A673 (cell line): ENCODE measurements at regions not wholly inside any gene's neighbourhood (a gene's known extent, or its start where the extent isn't known, plus 50 kb on each side); places are given as distances from the start of the nearest gene placed in this dataset.

ENCODE experiments used
- BruUV-seq: library from RNA; stranded (reverse); fragments of 400-500 nt; replicated peaks from 2 replicates; lab custom pipeline; 2021; lab: Mats Ljungman, UMichigan
- CTCF ChIA-PET: fragments of 300-600 bp; sonication (Branson Sonifier 250); formaldehyde crosslinking; loops from one replicate; lab custom pipeline; 2022; ENCODE audit warnings: antibody characterized with exemption; lab: Charles Lee
- POLR2A ChIA-PET: fragments of 300-600 bp; sonication (Branson Sonifier 250); formaldehyde crosslinking; loops from one replicate; lab custom pipeline; 2022; ENCODE audit warnings: antibody characterized with exemption; ENCODE audit not compliant: low non-redundant PET; lab: Charles Lee
- DNase-seq: peaks from one replicate; pipeline ENCODE4 v3.0.0-alpha.2; 2015; ENCODE audit warnings: low spot score
- H3K27ac ChIP-seq: fragments of 200-600 bp; sonication (generic); 2 replicates; pipeline ENCODE4 v1.5.1; 2016; ENCODE audit warnings: mixed run types, low read depth, mild to moderate bottlenecking, mixed read lengths, antibody characterized with exemption, low read length; ENCODE audit not compliant: poor library complexity, severe bottlenecking
- H3K27me3 ChIP-seq: fragments of 200-600 bp; sonication (generic); replicated peaks from 2 replicates; pipeline ENCODE4 v1.6.1; 2017; ENCODE audit warnings: mixed run types, low read depth, mild to moderate bottlenecking, mixed read lengths, antibody characterized with exemption, low read length; ENCODE audit not compliant: insufficient read depth, poor library complexity
- H3K36me3 ChIP-seq: fragments of 200-600 bp; sonication (generic); 2 replicates; pipeline ENCODE4 v1.6.1; 2016; ENCODE audit warnings: mixed run types, mild to moderate bottlenecking, mixed read lengths, antibody characterized with exemption, low read length; ENCODE audit not compliant: insufficient read depth, poor library complexity, severe bottlenecking
- H3K4me1 ChIP-seq: fragments of 200-600 bp; sonication (generic); 2 replicates; pipeline ENCODE4 v1.6.1; 2017; ENCODE audit warnings: mixed run types, mild to moderate bottlenecking, mixed read lengths, antibody characterized with exemption, low read length; ENCODE audit not compliant: insufficient read depth, poor library complexity, severe bottlenecking
- H3K4me3 ChIP-seq: fragments of 200-600 bp; sonication (generic); 2 replicates; pipeline ENCODE4 v1.5.1; 2016; ENCODE audit warnings: low read depth, mixed run types, mild to moderate bottlenecking, mixed read lengths, low read length; ENCODE audit not compliant: poor library complexity, severe bottlenecking
- H3K9me3 ChIP-seq: fragments of 200-600 bp; sonication (generic); 2 replicates; pipeline ENCODE4 v1.6.1; 2016; ENCODE audit warnings: mixed run types, low read depth, mild to moderate bottlenecking, mixed read lengths, antibody characterized with exemption, low read length; ENCODE audit not compliant: poor library complexity, severe bottlenecking
- EZH2 ChIP-seq: fragments of 200-600 bp; sonication (generic); IDR thresholded peaks from 2 replicates; pipeline ENCODE4 v1.6.1; 2017; ENCODE audit warnings: borderline replicate concordance, low read depth, mild to moderate bottlenecking, mixed read lengths, antibody characterized with exemption, low read length; ENCODE audit not compliant: poor library complexity, severe bottlenecking
- intact Hi-C: fragments of 100-400 bp; cut with micrococcal nuclease; formaldehyde crosslinking; loops from one replicate; pipeline ENCODE4 v1.10.0; 2022; ENCODE audit not compliant: unreplicated experiment
- TF ChIP-seq, protein P1 (sequence below): fragments of 300-800, 200-600 bp; sonication (generic); conservative IDR thresholded peaks from 2 replicates; pipeline ENCODE4 v1.5.1; 2017; ENCODE audit warnings: low read depth, mild to moderate bottlenecking, antibody characterized with exemption, low read length, moderate library complexity, mixed read lengths

DNA sequence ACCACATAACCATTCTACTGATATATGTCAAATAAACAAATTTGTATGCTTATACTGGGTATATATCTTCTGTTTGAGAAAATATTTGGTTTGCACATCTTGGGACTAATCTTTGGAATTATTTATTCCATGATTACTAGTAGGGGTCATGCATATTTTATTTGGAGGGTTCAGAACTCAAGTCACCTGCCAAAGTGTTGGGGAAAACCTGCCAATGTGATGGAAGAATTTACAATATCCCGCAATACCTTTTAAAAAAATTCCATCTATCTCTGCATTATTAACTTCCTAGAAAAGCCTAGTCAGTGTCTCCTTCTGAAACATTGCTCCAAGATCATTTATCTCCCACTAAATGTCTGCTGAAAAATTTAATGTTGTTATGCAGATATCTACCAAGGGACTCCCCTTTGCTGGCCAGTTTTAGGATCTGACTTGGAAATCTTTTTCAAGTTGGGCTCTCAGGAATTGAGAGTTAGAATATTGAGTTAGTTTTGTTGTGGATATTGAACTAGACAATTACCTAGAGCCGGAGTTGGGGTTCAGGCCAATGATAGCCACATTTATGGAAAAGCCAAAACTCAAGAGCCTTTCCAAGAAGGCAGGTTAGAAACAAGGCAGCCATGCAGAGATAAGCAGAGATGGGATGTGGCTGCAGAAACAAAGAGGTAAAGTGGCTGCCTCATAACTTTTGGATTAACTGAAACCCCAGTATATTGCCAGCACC lies 425.2 kb downstream of the ADAMTS20 start:
- TF ChIP-seq, protein P1, sequence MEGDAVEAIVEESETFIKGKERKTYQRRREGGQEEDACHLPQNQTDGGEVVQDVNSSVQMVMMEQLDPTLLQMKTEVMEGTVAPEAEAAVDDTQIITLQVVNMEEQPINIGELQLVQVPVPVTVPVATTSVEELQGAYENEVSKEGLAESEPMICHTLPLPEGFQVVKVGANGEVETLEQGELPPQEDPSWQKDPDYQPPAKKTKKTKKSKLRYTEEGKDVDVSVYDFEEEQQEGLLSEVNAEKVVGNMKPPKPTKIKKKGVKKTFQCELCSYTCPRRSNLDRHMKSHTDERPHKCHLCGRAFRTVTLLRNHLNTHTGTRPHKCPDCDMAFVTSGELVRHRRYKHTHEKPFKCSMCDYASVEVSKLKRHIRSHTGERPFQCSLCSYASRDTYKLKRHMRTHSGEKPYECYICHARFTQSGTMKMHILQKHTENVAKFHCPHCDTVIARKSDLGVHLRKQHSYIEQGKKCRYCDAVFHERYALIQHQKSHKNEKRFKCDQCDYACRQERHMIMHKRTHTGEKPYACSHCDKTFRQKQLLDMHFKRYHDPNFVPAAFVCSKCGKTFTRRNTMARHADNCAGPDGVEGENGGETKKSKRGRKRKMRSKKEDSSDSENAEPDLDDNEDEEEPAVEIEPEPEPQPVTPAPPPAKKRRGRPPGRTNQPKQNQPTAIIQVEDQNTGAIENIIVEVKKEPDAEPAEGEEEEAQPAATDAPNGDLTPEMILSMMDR, result no peak
- no peak for TF ChIP-seq EZH2
- no TSS peak for BruUV-seq
- H3K36me3 ChIP-seq, result no peaks in the 10 kb centered on the region
- intact Hi-C loops, result no loop called here
- no peak for DNase-seq
- H3K9me3 ChIP-seq, result no peaks in the 10 kb centered on the region
- H3K4me1 ChIP-seq, result no peaks in the 10 kb centered on the region
- no peak overlapping the region for H3K27ac ChIP-seq
- ChIA-PET CTCF (no interaction called here), POLR2A (no interaction called here)
- H3K4me3 ChIP-seq, result no peak overlapping the region
- no peaks in the 10 kb centered on the region for H3K27me3 ChIP-seq

DNA sequence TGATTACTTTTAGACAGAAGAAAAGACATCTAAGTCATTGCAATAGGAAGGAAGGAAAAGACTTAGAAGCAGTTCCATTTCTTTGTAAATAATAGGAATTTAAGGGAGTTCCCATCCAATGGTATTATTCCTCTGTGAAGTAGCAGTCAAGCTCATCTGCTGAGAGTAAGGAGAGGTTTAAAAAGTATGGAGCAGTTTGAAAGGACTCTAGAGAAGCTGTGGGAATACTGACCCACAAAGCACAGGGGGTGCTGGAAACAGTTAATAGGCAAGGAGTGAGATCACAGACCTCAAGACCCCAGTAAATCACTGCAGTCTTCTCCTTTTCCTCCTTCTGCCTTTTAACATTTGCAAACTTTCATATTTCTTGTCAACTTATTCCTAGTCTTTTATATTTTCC lies 428.5 kb downstream of the ADAMTS20 start:
- H3K4me3 ChIP-seq, result no peak overlapping the region
- CTCF ChIA-PET, result no interaction called here
- no peak for DNase-seq
- no peaks in the 10 kb centered on the region for H3K36me3 ChIP-seq
- intact Hi-C loops, result no loop called here
- TF ChIP-seq EZH2, result no peak
- TF ChIP-seq, protein P1, result no peak
- no TSS peak for BruUV-seq
- no peaks in the 10 kb centered on the region for H3K27me3 ChIP-seq
- H3K27ac ChIP-seq, result no peak overlapping the region
- POLR2A ChIA-PET, result no interaction called here
- no peaks in the 10 kb centered on the region for H3K9me3 ChIP-seq
- no peaks in the 10 kb centered on the region for H3K4me1 ChIP-seq

DNA sequence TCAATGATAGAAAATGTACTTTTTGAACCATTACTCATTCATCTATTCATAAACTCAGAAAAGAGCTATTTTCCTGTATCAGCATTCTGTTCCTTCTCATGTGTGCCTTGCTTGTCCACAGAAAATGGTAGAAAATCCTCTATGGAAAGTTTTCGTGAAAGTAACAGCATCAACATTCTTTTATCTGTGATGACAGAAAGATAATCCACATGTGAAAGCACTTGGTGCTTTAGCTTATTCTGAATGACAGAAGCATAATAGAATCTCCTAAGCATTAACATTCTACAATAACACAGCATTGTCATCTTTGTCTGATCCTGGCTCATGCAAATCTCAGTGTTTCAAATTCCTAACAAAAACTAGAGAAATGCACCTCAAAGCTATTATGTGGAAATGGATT lies 431.9 kb downstream of the ADAMTS20 start:
- H3K9me3 ChIP-seq, result no peaks in the 10 kb centered on the region
- DNase-seq, result no peak
- H3K36me3 ChIP-seq, result no peaks in the 10 kb centered on the region
- BruUV-seq, result no TSS peak
- no peak overlapping the region for H3K4me3 ChIP-seq
- TF ChIP-seq, protein P1, result no peak
- TF ChIP-seq EZH2, result no peak
- H3K27ac ChIP-seq, result no peak overlapping the region
- no peaks in the 10 kb centered on the region for H3K4me1 ChIP-seq
- intact Hi-C loops, result no loop called here
- ChIA-PET POLR2A (no interaction called here), CTCF (no interaction called here)
- no peaks in the 10 kb centered on the region for H3K27me3 ChIP-seq
